Muscle of leg (tissue), 3 donors: ENCODE measurements at regions not wholly inside any gene's neighbourhood (a gene's known extent, or its start where the extent isn't known, plus 50 kb on each side); places are given as distances from the start of the nearest gene placed in this dataset.

Source experiments
- DNase-seq: peaks from one replicate; pipeline ENCODE4 v3.0.0; 2013
- H3K27ac ChIP-seq: one replicate; pipeline ENCODE4 v1.5.1; 2013; ENCODE audit warnings: mild to moderate bottlenecking, low read length, control low read depth
- H3K27me3 ChIP-seq: one replicate; pipeline ENCODE4 v1.6.1; 2013; ENCODE audit warnings: low read length; ENCODE audit not compliant: control insufficient read depth, insufficient read depth
- H3K36me3 ChIP-seq: one replicate; pipeline ENCODE4 v1.6.1; 2013; ENCODE audit warnings: low read length; ENCODE audit not compliant: control insufficient read depth, insufficient read depth
- H3K4me1 ChIP-seq: one replicate; pipeline ENCODE4 v1.6.1; 2013; ENCODE audit warnings: low read length; ENCODE audit not compliant: control insufficient read depth, insufficient read depth
- H3K4me3 ChIP-seq: one replicate; pipeline ENCODE4 v1.5.1; 2013; ENCODE audit warnings: low read length, control low read depth
- H3K9me3 ChIP-seq: replicated peaks from 2 replicates; pipeline ENCODE4 v1.6.1; 2013; ENCODE audit warnings: low read depth, low read length; ENCODE audit not compliant: control insufficient read depth
- WGBS: methylation state at CpG from one replicate; pipeline ENCODE4 v1.1.5; 2013; ENCODE audit warnings: missing lambda C conversion rate; ENCODE audit not compliant: insufficient coverage; 5-methylcytosine and 5-hydroxymethylcytosine counted together

- DNase-seq, result no peak
- no peaks in the 10 kb centered on the region for H3K4me1 ChIP-seq
- H3K4me3 ChIP-seq, result no peak overlapping the region
- H3K27ac ChIP-seq, result no peak overlapping the region
- no peaks in the 10 kb centered on the region for H3K36me3 ChIP-seq
- peaks cover 18% of the 10 kb centered on the region for H3K9me3 ChIP-seq
- no peaks in the 10 kb centered on the region for H3K27me3 ChIP-seq
These were observed 257.2 kb downstream of the ANAPC1 start for GRCh38 chr2:111626865-111627163.

- no peak overlapping the region for H3K27ac ChIP-seq
- peaks cover 18% of the 10 kb centered on the region for H3K9me3 ChIP-seq
- H3K27me3 ChIP-seq, result no peaks in the 10 kb centered on the region
- no peak for DNase-seq
- H3K36me3 ChIP-seq, result no peaks in the 10 kb centered on the region
- no peak overlapping the region for H3K4me3 ChIP-seq
- H3K4me1 ChIP-seq, result no peaks in the 10 kb centered on the region
- 90% methylated on average over 2 of the region's 5 CpGs for WGBS
These were observed 256.7 kb downstream of the ANAPC1 start for GRCh38 chr2:111627256-111627655.

- no peak for DNase-seq
- H3K9me3 ChIP-seq, result peaks cover 18% of the 10 kb centered on the region
- no peaks in the 10 kb centered on the region for H3K27me3 ChIP-seq
- peaks cover 2% of the 10 kb centered on the region for H3K4me1 ChIP-seq
- no peak overlapping the region for H3K27ac ChIP-seq
- H3K36me3 ChIP-seq, result no peaks in the 10 kb centered on the region
- no peak overlapping the region for H3K4me3 ChIP-seq
- no CpG with 5 or more reads among the region's 1 CpG for WGBS
These were observed 255.8 kb downstream of the ANAPC1 start for GRCh38 chr2:111628221-111628620.

GRCh38 chr2:111629983-111630382, 254.0 kb downstream of the ANAPC1 start:
- H3K4me1 ChIP-seq, result peaks cover 2% of the 10 kb centered on the region
- no peak for DNase-seq
- H3K27ac ChIP-seq, result no peak overlapping the region
- WGBS, result no CpG with 5 or more reads among the region's 2 CpGs
- H3K27me3 ChIP-seq, result no peaks in the 10 kb centered on the region
- H3K4me3 ChIP-seq, result no peak overlapping the region
- no peaks in the 10 kb centered on the region for H3K36me3 ChIP-seq
- peaks cover 19% of the 10 kb centered on the region for H3K9me3 ChIP-seq

- Histone ChIP-seq H3K27me3 (no peaks in the 10 kb centered on the region), H3K36me3 (no peaks in the 10 kb centered on the region), H3K4me3 (no peak overlapping the region), H3K27ac (no peak overlapping the region), H3K4me1 (peaks cover 2% of the 10 kb centered on the region), H3K9me3 (peaks cover 21% of the 10 kb centered on the region)
- no peak for DNase-seq
- WGBS, result 60% methylated on average over 1 of the region's 4 CpGs
These were observed 251.3 kb downstream of the ANAPC1 start for GRCh38 chr2:111632661-111633060.

GRCh38 chr2:111633189-111633588, 250.8 kb downstream of the ANAPC1 start:
- H3K27me3 ChIP-seq, result no peaks in the 10 kb centered on the region
- no peak for DNase-seq
- no peak overlapping the region for H3K4me3 ChIP-seq
- H3K36me3 ChIP-seq, result no peaks in the 10 kb centered on the region
- 100% methylated on average over 1 of the region's 2 CpGs for WGBS
- H3K4me1 ChIP-seq, result peaks cover 2% of the 10 kb centered on the region
- peaks cover 18% of the 10 kb centered on the region for H3K9me3 ChIP-seq
- H3K27ac ChIP-seq, result no peak overlapping the region

- Histone ChIP-seq H3K36me3 (no peaks in the 10 kb centered on the region), H3K9me3 (peaks cover 15% of the 10 kb centered on the region), H3K27ac (no peak overlapping the region), H3K27me3 (no peaks in the 10 kb centered on the region), H3K4me1 (peaks cover 2% of the 10 kb centered on the region), H3K4me3 (no peak overlapping the region)
- no peak for DNase-seq
- WGBS, result 89% methylated on average over 3 of the region's 6 CpGs
These were observed 250.3 kb downstream of the ANAPC1 start for GRCh38 chr2:111633643-111634042.

GRCh38 chr2:111634050-111634794, 249.8 kb downstream of the ANAPC1 start:
- no peak overlapping the region for H3K4me3 ChIP-seq
- WGBS, result no CpG with 5 or more reads among the region's 2 CpGs
- no peaks in the 10 kb centered on the region for H3K36me3 ChIP-seq
- no peak overlapping the region for H3K27ac ChIP-seq
- no peak for DNase-seq
- peaks cover 12% of the 10 kb centered on the region for H3K9me3 ChIP-seq
- peaks cover 2% of the 10 kb centered on the region for H3K4me1 ChIP-seq
- H3K27me3 ChIP-seq, result no peaks in the 10 kb centered on the region

GRCh38 chr2:111634995-111635538, 248.9 kb downstream of the ANAPC1 start:
- Histone ChIP-seq H3K27ac (no peak overlapping the region), H3K4me3 (no peak overlapping the region), H3K36me3 (no peaks in the 10 kb centered on the region), H3K9me3 (peaks cover 11% of the 10 kb centered on the region), H3K4me1 (peaks cover 2% of the 10 kb centered on the region), H3K27me3 (no peaks in the 10 kb centered on the region)
- DNase-seq, result peak; percentile 59
- 63% methylated on average over 2 of the region's 4 CpGs for WGBS

- no peaks in the 10 kb centered on the region for H3K27me3 ChIP-seq
- no peak overlapping the region for H3K27ac ChIP-seq
- H3K9me3 ChIP-seq, result peaks cover 6% of the 10 kb centered on the region
- no peak for DNase-seq
- no peaks in the 10 kb centered on the region for H3K36me3 ChIP-seq
- H3K4me1 ChIP-seq, result peaks cover 2% of the 10 kb centered on the region
- WGBS, result no CpG with 5 or more reads among the region's 5 CpGs
- no peak overlapping the region for H3K4me3 ChIP-seq
These were observed 247.1 kb downstream of the ANAPC1 start for GRCh38 chr2:111636905-111637304.
